AG09309 (cell line): ENCODE measurements at regions not wholly inside any gene's neighbourhood (a gene's known extent, or its start where the extent isn't known, plus 50 kb on each side); places are given as distances from the start of the nearest gene placed in this dataset.

Experiments
- DNase-seq: peaks from one replicate; pipeline ENCODE4 v3.0.0-alpha.2; 2010; ENCODE audit warnings: low read depth
- H3K4me3 ChIP-seq: 2 replicates; pipeline ENCODE4 v1.5.1; 2011; ENCODE audit warnings: mild to moderate bottlenecking, low read depth, low read length, moderate library complexity; ENCODE audit not compliant: control insufficient read depth
- CTCF ChIP-seq: IDR thresholded peaks from 2 replicates; pipeline ENCODE4 v1.5.1; 2011; ENCODE audit warnings: mild to moderate bottlenecking, low read depth, low read length, inconsistent platforms; ENCODE audit not compliant: insufficient read depth, control insufficient read depth; ENCODE audit errors: missing control alignments

GRCh38 chr1:79773385-79773784 is 766.9 kb upstream of the ADGRL4 start:
- no peak overlapping the region for H3K4me3 ChIP-seq
- no peak for DNase-seq

GRCh38 chr1:79762461-79762860 is 755.9 kb upstream of the ADGRL4 start:
- no peak for DNase-seq
- H3K4me3 ChIP-seq = no peak overlapping the region
- no peak for TF ChIP-seq CTCF

More at GRCh38 chr1:79773385-79773784, 766.9 kb upstream of the ADGRL4 start:
- no peak for TF ChIP-seq CTCF

- no peak for DNase-seq
- no peak for TF ChIP-seq CTCF
- H3K4me3 ChIP-seq = no peak overlapping the region
Observed at GRCh38 chr1:79760531-79760930, 754.0 kb upstream of the ADGRL4 start.

DNA sequence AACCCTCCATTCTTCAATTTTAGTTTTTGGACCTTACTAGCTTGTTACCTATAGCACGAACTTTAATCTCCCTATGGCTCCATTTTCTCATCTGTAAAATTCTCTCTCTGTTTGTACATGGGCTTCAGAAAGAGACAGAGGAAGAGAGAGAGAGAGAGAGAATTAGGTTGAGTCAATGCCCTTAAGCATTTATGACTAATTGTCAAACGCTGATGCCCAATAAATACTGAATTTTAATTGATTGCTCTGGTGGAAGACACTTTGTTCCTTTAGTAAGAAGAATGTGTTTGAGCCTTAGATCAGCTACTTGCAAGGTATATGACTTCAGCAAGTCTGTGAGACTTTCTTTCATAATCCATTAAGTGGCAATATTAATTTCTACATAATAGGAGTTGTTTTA is 743.1 kb upstream of the ADGRL4 start:
- DNase-seq = no peak

DNA sequence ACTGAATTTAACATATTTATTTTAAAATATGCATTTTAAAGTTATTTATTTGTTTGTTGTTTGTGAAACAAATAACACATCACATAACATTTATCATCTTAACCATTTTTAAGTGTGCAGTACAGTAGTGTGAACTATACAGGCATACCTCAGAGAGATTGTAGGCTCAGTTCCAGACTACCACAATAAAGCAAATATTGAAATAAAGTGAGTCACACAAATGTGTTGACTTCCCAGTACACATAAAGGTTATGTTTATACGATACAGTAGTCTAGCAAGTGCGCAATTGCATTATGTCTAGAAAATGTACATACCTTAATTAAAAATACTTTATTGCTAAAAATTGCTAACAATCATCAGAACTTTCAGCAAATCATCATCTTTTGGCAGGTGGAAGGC is 739.4 kb upstream of the ADGRL4 start:
- TF ChIP-seq CTCF = no peak
- no peak overlapping the region for H3K4me3 ChIP-seq
- no peak for DNase-seq

More for the DNA sequence above, 743.1 kb upstream of the ADGRL4 start:
- no peak overlapping the region for H3K4me3 ChIP-seq
- no peak for TF ChIP-seq CTCF

DNA sequence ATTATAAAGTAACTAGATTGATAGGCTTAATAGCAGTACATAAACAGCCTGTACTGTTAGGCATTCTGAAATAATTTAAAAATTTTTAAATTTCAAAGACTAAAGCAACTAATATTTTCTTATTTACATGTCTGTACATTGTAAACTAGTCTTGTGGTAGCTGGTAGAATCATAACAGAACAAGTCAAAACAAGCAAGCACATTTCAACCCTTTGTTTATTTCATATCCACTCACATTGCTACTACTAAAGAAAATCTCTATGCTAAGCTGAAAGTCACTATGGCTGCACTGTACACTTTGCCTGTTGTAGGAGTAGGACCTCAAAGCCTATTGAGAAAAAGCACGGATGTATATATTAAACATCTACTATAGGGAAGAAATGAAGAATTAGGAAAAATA is 738.2 kb upstream of the ADGRL4 start:
- H3K4me3 ChIP-seq = no peak overlapping the region
- TF ChIP-seq CTCF = no peak
- DNase-seq = no peak
